Mucosa of descending colon (tissue), 3 donors: ENCODE measurements at regions not wholly inside any gene's neighbourhood (a gene's known extent, or its start where the extent isn't known, plus 50 kb on each side); places are given as distances from the start of the nearest gene placed in this dataset.

ENCODE experiments used
- ATAC-seq: fragments of 200-7000 bp; cut with Tn5 transposase; one replicate; pipeline ENCODE4 v1.9.1; 2020; ENCODE audit warnings: mild to moderate bottlenecking, moderate library complexity
- DNase-seq, 3 donors: peaks; one replicate each; pipeline ENCODE4 v3.0.0-alpha.2; 2020
- H3K36me3 ChIP-seq: fragments of 200-600 bp; one replicate; pipeline ENCODE4 v1.8.0; 2021; ENCODE audit warnings: low read depth, mild to moderate bottlenecking
- H3K4me1 ChIP-seq: fragments of 200-600 bp; one replicate; pipeline ENCODE4 v1.8.0; 2021; ENCODE audit warnings: low read depth, mild to moderate bottlenecking
- H3K4me3 ChIP-seq: fragments of 200-600 bp; one replicate; pipeline ENCODE4 v1.8.0; 2021; ENCODE audit warnings: mild to moderate bottlenecking
- H3K9me3 ChIP-seq: fragments of 200-600 bp; one replicate; pipeline ENCODE4 v1.8.0; 2021; ENCODE audit warnings: mild to moderate bottlenecking
- intact Hi-C, 2 donors: fragments of 100-400 bp; cut with DNase I in 1 of 2; cut with micrococcal nuclease in 1 of 2; formaldehyde crosslinking; loops; one replicate each; pipeline versions ENCODE4 v1.11.0 to v1.11.1; 2022; cut with DNase I, micrococcal nuclease
- TF ChIP-seq, protein P1 (sequence below): fragments of 200-600 bp; IDR thresholded peaks from one replicate; pipeline ENCODE4 v1.8.0; 2022; ENCODE audit warnings: antibody characterized with exemption, mild to moderate bottlenecking
- donor health status: DM: no; HTN: no; CAD: no; lungs with moderate emphysema.
- donor health status: DM: no; HTN: no; CAD: no.
- donor health status: DM: no; HTN: yes; CAD: no.

DNA sequence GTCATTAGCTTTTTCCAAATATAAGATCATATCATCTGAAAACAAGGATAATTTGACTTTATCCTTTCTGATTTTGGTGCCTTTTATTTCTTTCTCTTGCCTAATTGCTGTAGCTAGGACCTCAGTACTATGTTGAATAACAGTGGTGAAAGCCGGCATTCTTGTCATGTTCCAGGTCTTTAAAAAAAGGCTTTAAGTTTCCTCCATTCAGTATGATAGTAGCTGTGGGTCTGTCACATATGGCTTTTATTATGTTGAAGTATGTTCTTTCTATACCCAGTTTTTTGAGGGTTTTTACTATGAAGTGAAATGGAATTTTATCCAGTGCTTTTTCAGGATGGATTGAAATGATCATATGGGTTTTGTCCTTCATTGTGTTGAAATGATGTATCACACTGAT lies 115.8 kb downstream of the DUSP10 start:
- TF ChIP-seq, protein P1, sequence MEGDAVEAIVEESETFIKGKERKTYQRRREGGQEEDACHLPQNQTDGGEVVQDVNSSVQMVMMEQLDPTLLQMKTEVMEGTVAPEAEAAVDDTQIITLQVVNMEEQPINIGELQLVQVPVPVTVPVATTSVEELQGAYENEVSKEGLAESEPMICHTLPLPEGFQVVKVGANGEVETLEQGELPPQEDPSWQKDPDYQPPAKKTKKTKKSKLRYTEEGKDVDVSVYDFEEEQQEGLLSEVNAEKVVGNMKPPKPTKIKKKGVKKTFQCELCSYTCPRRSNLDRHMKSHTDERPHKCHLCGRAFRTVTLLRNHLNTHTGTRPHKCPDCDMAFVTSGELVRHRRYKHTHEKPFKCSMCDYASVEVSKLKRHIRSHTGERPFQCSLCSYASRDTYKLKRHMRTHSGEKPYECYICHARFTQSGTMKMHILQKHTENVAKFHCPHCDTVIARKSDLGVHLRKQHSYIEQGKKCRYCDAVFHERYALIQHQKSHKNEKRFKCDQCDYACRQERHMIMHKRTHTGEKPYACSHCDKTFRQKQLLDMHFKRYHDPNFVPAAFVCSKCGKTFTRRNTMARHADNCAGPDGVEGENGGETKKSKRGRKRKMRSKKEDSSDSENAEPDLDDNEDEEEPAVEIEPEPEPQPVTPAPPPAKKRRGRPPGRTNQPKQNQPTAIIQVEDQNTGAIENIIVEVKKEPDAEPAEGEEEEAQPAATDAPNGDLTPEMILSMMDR: no peak
- Histone ChIP-seq H3K36me3 (no peaks in the 10 kb centered on the region), H3K4me3 (no peak overlapping the region), H3K4me1 (no peaks in the 10 kb centered on the region), H3K9me3 (no peaks in the 10 kb centered on the region)
- no peak for DNase-seq
- ATAC-seq: no peak
- intact Hi-C loops: no loop called here

DNA sequence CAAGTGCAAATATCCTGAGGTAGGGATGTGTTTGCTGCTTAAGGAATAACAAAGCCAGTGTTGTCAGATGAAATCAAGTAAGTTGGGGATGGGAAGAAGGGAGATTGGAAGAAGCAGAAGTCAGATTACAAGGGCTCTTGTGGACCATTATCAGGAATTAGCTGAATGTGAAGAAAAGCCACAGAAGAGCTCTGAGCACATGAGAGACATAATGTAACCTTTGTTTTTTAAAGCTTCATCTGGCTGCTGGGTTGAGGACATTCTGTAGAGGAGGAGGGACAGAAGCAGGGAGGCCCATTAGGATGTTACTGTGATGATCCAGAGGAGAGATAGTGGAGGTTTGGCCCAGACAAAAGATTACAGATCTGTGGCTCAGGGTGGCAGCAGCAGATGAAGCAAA lies 111.7 kb downstream of the DUSP10 start:
- Histone ChIP-seq H3K36me3 (no peaks in the 10 kb centered on the region), H3K9me3 (no peaks in the 10 kb centered on the region), H3K4me3 (no peak overlapping the region), H3K4me1 (no peaks in the 10 kb centered on the region)
- intact Hi-C loops: no loop called here
- TF ChIP-seq, protein P1: no peak
- DNase-seq (no peak), ATAC-seq (no peak)

DNA sequence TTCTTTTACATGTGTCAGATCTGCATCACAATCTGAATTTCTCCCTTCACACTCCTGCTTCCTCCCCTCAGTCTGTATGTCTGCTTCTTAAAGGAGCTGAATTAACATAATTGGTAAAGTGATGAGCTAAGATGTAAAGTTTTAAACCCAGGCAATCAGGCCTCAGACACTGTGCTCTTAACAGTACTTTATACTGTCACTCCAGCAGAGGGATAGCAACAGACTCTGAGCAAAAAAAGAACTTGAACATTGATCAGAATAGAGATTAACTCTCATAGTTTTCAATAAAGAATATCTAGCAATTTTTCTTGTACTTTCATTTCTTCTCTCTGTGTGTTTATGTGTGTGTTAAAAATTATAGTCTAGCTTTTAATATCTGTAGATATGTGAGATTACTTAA lies 110.3 kb downstream of the DUSP10 start:
- DNase-seq (no peak), ATAC-seq (no peak)
- no peaks in the 10 kb centered on the region for H3K4me1 ChIP-seq
- H3K36me3 ChIP-seq: no peaks in the 10 kb centered on the region
- TF ChIP-seq, protein P1: no peak
- intact Hi-C loops: no loop called here
- H3K4me3 ChIP-seq: no peak overlapping the region
- no peaks in the 10 kb centered on the region for H3K9me3 ChIP-seq

DNA sequence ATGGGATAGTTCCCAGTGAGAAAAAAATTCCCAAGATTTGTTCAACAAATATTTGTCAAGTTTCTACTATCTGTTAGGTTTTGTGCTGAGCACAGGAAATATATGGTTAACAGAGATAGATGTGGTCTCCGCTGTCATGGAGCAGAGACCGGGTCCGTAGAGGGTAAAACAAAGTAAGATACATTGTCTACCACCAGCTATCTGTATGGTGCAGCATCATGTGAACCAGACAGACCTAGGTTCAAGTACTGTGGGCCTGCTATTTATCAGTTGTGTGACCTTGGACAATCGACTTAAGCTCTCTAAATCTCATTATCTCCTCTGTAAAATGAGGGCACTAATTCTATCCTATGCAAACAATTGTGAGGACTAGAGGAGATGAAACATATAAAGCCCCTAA lies 109.8 kb downstream of the DUSP10 start:
- ATAC-seq (no peak), DNase-seq (no peak)
- H3K4me3 ChIP-seq: no peak overlapping the region
- TF ChIP-seq, protein P1: no peak
- H3K4me1 ChIP-seq: no peaks in the 10 kb centered on the region
- H3K9me3 ChIP-seq: no peaks in the 10 kb centered on the region
- intact Hi-C loops: no loop called here
- H3K36me3 ChIP-seq: no peaks in the 10 kb centered on the region

DNA sequence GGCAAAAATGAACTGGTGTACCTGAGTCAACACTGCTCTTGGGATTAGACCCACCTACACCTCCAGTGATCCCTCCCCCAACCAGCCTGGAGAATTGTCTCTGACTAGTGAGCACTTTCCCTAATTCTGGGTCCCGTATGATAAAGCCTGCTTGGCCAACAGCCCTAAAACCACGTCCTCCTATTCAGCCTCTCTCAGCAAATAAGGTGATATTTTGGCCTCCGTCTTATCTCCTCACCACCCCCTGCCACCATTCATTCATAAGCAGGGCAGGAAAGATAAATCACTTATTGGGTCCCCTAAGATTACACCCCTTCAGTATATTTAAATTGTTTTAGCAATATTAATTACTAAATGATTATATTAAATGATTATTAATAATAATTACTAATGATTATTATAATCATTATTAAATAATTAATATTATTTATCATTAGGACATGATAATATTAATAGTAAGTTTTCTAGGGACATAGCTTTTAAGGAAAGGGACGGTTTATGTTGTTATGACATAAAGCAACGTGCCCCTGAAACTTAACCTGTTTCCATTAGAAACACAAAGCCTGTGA lies 108.0 kb downstream of the DUSP10 start:
- Histone ChIP-seq H3K36me3 (no peaks in the 10 kb centered on the region), H3K4me3 (no peak overlapping the region), H3K4me1 (no peaks in the 10 kb centered on the region), H3K9me3 (no peaks in the 10 kb centered on the region)
- intact Hi-C loops: no loop called here
- ATAC-seq (no peak), DNase-seq (no peak)
- TF ChIP-seq, protein P1: no peak

DNA sequence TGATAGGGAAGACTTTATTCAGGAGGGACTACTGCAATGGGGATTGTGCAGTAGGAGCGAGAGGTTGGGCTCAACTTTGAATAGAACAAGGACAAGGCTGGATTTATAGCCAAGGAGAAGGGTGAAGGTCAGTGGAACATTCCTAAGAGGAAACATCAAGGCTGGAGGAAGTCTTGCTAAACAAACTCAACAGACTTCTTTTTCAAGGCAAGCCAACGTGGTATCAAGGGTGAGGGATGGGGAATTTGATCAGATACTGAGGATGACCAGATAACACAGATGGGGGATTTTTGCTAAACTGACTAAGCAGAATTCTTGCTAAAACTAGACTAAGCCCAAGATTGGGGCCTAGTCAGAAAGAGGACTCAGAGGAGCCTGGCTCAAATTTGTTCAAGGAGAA lies 107.3 kb downstream of the DUSP10 start:
- Histone ChIP-seq H3K4me1 (no peaks in the 10 kb centered on the region), H3K4me3 (no peak overlapping the region), H3K9me3 (no peaks in the 10 kb centered on the region), H3K36me3 (no peaks in the 10 kb centered on the region)
- intact Hi-C loops: no loop called here
- TF ChIP-seq, protein P1: no peak
- ATAC-seq (no peak), DNase-seq (no peak)
